Gastrocnemius medialis (tissue), 4 donors: ENCODE measurements at regions not wholly inside any gene's neighbourhood (a gene's known extent, or its start where the extent isn't known, plus 50 kb on each side); places are given as distances from the start of the nearest gene placed in this dataset.

Experiments used
- POLR2A ChIP-seq, 2 donors: fragments of 450-650 bp; IDR thresholded peaks; one replicate each; pipeline ENCODE4 v1.6.1; 2017; ENCODE audit warnings: antibody characterized with exemption in 2 of 2, mild to moderate bottlenecking in 2 of 2, moderate library complexity in 2 of 2
- TF ChIP-seq, protein P1 (sequence below), 5 experiments: fragments of 450-650 bp in 3 of 5; fragments of 200-600 bp in 2 of 5; sonication (generic) in 2 of 5; IDR thresholded peaks in 4 of 5; conservative IDR thresholded peaks in 1 of 5; 1 replicate in 4 of 5; 2 replicates in 1 of 5; pipeline ENCODE4 v1.5.1; 2016 to 2019; ENCODE audit warnings: antibody characterized with exemption in 5 of 5, mild to moderate bottlenecking in 3 of 5, moderate library complexity in 3 of 5

DNA sequence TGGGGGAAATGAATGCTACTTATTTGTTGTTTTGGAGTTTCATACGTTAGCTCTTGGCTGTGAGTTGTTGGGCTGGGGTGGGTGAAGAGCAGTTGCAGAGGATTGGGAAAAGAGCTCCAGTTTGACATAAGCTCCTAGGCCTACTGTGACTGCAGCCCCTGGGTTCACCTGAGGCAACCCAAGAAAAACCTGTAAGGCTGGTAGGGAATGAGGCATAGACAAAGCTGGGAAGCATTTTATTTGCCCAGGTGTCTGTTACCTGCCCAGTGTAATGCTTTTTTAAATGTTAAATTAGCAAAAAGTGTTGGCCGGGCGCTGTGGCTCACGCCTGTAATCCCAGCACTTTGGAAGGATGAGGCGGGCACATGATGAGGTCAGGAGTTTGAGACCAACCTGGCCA lies 160.0 kb downstream of the FHIP1A start:
- no peak for TF ChIP-seq POLR2A (IDR thresholded peaks at IDR 0.05)
- TF ChIP-seq, protein P1, sequence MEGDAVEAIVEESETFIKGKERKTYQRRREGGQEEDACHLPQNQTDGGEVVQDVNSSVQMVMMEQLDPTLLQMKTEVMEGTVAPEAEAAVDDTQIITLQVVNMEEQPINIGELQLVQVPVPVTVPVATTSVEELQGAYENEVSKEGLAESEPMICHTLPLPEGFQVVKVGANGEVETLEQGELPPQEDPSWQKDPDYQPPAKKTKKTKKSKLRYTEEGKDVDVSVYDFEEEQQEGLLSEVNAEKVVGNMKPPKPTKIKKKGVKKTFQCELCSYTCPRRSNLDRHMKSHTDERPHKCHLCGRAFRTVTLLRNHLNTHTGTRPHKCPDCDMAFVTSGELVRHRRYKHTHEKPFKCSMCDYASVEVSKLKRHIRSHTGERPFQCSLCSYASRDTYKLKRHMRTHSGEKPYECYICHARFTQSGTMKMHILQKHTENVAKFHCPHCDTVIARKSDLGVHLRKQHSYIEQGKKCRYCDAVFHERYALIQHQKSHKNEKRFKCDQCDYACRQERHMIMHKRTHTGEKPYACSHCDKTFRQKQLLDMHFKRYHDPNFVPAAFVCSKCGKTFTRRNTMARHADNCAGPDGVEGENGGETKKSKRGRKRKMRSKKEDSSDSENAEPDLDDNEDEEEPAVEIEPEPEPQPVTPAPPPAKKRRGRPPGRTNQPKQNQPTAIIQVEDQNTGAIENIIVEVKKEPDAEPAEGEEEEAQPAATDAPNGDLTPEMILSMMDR (IDR thresholded peaks at IDR 0.05 in 4 of 5, conservative IDR thresholded peaks at IDR 0.05 in 1 of 5): no peak
